ENCODE measurements at regions not wholly inside any gene's neighbourhood (a gene's known extent, or its start where the extent isn't known, plus 50 kb on each side); places are given as distances from the start of the nearest gene placed in this dataset.
"Not testable (repeated sequence)": the region's sequence is repeated elsewhere in the genome, so short reads cannot be mapped to it uniquely, and the experiment has no call there.

DNA sequence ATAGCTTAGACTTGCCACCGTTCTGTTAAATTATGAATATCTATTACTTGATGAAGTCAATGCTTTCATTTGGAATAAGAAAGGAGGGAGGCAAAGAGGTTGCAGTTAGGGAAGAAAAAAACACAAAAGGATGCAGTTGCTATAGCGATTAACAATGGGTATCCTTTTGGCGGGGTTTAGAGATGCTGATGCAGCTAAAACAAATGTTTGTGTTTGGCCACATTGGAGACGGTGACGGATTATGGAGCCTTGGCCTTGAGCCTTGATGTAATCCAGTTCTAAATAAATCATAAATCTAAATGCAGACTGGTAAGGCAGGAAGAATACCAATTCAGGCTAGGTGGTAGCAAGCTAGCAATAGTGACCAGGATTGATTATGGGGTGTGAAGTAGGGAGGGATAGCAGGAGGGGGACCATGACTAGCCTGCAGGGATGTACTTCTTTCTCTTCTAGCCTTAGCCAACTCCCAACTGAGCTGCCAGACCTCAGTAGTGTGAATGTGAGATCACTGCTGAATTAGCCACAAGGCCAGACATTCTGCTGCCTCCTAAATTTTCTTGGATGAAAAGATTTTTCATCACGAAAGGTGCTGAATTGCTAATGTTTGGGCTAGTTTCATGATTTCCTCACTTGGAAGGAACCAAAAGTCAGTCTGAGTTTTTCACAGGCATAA is 160.3 kb downstream of the TLR4 start:
- no peak for FAIRE-seq

DNA sequence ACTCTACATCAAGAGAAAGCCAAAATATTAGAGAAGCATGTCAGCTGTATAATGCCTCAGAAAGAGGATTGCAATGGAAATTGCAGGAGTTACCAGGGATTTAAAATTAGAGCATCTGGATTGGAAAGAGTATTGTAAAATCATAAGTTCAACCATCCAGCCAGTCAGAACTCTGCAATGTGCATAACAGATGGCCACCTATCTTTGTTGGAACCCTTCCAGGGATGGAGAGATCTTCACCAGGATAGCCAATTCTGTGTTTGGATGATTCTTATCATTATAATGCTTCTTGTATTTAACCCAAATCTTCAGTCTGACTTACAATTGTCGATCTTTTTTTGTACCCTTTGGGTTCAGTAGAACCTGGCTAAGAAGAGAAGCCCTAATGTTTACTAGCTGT is 164.4 kb downstream of the TLR4 start:
- FAIRE-seq = no peak

DNA sequence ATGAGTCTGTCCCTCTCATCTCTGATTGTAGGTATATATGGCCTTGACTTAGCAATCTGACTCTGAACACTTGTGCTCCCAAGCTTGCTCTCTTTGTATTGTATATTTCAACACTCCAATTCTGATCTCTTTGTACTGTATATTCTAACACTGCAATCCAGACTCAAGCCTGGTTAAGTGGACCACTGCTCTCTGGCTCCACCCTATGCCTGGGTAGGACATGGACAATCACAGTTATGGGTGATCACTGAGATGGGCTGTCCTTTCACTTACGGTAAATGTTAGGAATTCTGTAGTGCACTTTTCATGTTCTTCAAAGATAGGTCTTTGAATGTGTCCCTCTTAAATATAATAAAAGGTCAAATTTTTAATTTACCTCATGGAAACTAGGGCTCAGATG is 165.1 kb downstream of the TLR4 start:
- FAIRE-seq = no peak

GRCh38 chr9:117869712-117870111 is 165.5 kb downstream of the TLR4 start:
- FAIRE-seq = no peak

GRCh38 chr9:117873664-117874063 is 169.5 kb downstream of the TLR4 start:
- FAIRE-seq = no peak

DNA sequence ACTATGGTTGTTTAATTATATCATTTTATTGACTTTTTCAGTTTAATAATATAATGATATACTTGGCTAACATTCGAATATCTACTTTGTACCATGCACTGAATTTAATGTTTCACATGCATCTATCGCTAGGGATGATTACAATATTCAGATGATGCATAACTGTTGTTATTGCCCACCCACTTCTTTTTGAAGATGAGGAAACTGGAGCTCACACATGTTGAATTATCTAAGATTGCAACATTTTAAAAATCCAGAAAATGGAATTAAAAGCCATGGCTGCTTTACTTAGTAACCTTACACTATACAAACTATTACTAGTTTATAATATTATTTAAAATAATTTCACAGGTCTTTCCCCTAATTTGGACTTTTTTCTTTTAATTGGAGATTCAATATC is 171.7 kb downstream of the TLR4 start:
- no peak for FAIRE-seq

GRCh38 chr9:117882171-117882570 is 178.0 kb downstream of the TLR4 start:
- FAIRE-seq = no peak

DNA sequence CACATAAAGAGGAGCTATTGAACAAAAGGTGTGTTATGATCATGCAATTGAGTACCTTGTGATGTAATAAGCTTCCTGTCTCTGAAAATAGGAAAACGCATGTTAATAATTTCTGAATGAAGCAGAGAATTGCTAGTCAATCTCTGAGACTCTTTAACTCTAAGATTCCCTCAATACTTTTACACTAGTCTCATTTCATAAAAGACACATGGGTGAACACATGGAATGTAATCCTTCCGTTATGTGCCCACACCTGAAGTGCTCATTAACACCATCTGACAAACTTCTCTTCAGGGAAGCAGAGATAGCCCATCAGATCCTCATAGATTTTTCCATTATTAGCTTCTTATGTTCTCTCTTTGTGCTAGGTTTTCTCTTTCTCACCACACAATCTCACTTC is 182.4 kb downstream of the TLR4 start:
- no peak for FAIRE-seq

DNA sequence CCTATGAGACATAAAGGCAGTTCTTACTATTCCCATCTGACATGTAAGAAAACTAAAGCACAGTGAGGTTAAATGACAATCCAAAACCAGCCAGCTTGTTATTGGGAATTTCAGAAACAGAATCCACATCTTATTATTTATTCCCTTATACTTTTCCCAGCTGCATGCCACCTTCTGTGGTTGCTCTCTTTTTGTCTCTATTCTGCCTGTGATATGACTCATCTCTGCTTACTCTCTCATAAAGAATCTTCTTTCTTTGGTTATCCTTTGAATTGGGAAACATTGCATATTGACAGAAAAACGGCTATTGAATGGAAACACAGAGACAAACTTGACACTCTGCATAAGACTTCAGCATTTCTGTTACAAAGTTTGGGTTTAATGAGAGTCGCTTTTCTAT is 183.2 kb downstream of the TLR4 start:
- no peak for FAIRE-seq

- no peak for FAIRE-seq
Observed at GRCh38 chr9:117887941-117888340, 183.7 kb downstream of the TLR4 start.

DNA sequence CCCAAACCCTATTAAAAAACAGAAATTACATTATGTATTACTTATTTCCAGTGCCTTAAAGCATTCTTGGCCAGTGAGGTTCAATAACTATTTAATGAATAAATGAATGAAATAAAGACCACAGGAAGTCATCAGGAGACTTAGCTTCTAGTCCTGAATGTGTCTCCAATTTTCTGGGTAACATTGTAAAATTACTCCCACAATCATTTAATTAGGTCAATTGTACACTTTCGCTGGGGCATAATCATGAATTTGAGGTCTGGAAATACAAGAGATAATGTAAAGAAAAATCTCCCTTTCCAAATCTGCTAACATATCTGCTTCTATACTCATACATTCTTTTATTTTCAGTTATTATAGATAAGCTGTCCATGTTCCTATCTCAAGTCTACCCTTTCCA is 199.2 kb downstream of the TLR4 start:
- no peak for FAIRE-seq

DNA sequence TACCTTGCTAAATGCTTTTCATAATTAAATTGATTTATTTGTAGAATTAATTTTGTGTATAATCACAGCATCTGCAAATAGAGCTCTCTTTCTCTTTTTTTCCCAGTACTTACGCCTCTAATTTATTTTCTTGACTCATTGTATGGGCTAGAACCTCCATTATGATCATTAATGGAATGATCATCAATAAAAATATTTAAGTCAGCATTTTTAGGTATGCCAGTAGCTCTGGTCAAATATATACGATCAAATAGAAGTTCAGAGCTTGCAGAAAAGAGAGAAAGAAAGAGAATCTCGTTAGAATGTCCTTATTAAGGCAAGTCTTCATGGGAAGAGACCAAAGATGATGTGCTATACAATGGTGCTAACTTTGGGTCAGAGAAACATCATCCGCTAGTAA is 202.6 kb downstream of the TLR4 start:
- no peak for FAIRE-seq

DNA sequence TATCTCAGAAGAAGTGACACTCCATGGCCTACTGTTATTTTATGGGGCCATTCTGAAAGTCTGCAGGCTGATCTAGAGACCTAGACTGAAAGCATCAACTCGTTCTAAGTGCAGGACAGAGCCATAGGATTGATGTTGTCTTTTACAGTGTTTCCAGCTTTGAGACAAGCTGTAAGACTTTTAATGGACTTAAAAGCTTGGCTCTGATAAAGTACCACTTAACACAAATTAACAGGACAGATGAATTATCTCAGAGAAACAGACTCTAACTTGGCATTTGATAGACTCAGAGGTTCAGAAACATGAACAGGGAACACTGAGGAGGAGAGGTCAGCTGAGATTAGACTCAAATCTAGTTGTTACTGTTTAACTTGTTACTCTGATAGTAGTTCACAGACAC is 203.2 kb downstream of the TLR4 start:
- FAIRE-seq = no peak

DNA sequence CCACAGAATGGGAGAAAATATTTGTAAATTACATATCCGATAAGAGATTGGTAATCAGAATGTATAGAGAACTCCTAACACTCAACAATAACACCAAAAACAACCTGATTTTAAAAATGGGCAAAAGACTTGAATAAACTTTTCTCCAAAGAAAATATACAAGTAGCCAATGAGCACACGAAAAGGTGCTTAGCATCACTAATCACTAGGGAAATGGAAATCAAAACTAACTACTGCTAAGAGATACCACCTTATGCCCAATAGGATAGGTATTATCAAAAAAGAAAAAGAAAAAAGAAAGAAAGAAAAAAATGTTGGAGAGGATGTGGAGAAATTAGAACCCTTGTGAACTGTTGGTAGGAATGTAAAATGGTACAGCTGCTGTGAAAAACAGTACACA is 212.1 kb downstream of the TLR4 start:
- no peak for FAIRE-seq

DNA sequence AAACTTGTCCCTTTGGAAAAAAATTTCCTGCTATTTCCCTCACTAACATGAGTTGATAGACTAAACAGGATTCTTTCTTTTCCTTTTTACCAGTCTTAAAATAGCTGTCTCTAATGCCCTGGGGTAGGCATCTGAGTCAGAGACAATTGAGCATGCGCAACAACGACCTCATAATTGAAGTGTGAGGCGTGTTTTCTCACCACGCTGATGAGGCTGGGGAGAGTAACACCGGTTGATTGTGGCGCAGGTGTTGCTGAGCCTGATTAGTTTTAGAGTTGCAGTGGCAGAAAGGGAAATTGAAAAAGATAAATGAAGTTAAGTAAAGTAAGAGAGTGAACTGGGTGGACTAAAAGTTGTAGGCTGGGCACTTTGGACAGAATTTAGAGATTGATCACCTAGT is 213.7 kb downstream of the TLR4 start:
- no peak for FAIRE-seq

GRCh38 chr9:117919538-117919937 is 215.3 kb downstream of the TLR4 start:
- no peak for FAIRE-seq

DNA sequence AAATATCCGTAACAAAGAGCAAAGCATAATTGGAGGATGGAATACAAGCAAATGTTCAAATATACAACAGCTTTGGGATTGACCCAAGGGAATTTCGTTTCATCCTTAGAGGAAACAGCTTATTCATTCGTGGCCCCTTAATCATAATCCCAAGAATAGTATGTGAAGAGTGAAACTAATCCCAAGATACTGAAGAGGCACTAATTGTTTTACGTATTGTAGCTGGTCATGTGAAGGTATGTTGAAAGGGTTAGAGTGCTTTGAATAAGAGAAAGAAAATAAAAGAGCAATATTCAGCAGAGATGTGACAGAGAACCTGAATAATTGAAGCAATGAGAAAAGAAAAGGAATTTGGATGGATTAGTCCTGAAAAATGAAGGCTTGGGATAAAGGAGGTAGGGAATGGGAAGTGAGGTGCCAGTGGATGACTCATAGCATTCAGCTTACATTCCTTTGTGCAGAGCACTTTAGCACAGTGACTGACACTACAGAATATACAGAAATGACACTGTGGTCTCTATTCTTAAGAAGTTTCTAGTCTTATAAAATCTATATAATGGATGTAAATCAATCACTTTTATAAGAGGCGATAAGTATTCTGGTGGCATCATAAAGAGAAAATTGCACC is 221.9 kb downstream of the TLR4 start:
- no peak for FAIRE-seq

GRCh38 chr9:117927354-117927753 is 223.2 kb downstream of the TLR4 start:
- no peak for FAIRE-seq

DNA sequence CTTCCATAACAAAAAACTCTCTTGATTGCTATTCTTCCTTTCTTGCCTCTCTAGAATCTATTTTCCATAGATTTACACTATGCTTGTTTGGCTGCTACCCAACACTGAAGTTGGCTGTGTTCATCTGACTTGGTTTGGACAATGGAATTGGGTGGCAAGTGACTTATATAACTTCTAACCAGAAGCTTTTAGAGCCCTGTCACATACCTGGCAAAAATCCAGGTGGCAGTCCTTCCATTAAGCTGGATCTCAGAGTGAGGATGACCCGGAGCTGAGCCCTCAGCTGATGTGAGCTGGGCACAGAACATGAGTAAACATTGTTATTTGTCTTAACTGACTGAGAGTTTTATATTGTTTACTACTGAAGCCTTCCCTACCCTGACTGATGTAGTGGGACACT is 225.7 kb downstream of the TLR4 start:
- FAIRE-seq = no peak

- FAIRE-seq = no peak
Observed at GRCh38 chr9:117932585-117932984, 228.4 kb downstream of the TLR4 start.

DNA sequence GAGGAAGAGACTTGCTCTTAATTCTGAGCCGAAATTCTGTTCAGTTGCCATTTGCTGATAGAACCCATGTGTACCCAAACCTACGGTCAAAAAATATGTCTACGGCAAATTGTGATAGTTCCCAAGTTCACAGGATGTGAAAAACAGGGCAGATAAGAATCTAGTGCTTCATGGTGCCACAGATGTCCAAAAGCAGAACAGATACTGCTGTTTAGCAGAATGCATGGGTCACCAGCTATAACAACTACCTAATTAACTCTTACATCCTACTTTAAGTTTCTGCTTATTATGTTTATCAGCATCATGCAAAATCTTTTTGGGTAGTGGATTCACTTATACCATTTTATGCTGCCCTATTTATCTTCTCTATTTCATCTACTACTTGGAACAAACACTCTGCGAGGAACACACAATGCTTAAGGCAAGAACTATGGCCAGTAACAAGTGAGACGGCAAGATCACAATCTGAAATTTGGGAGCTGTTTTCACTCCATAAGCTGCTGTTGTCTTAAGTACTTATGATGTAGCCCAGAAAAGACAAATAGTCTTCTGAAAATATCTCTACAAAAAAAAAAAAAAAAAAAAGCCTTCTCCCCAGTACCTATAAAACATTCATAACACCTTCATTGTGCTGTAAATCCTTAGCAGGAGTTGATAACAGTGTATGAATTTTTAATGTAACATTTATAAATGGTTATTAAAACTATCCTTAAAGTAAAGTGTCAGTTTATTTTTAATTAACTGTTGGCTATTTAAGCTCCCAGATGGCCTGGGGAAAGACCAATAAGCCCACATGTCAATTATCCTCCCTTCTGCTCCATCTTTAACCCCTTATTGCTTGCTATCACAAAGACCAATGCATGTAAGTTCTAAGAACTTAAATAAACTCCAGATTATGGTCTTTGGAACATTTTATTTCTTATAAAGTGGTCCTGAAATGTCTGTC is 232.3 kb downstream of the TLR4 start:
- no peak for FAIRE-seq

DNA sequence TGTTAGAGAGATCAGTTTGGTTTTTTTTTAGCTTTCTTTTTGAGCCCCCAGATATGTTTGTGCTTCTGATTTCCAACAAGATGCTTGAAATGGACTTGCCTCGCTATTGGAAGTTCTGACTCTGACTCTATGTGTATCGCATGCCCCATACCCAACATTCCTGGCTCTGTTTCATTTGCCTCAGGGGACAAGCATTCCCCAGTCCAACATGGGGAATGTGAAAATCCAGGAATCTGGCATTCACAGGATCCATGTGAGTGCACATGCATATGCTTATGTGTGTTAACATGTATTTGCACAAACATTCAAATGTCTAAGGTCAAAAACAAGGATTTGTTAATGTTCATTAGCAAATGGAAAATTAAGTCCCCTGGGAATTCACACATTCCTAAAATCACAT is 233.9 kb downstream of the TLR4 start:
- FAIRE-seq = no peak

- FAIRE-seq = no peak
Observed at GRCh38 chr9:117938896-117939295, 234.7 kb downstream of the TLR4 start.

- FAIRE-seq = not testable (repeated sequence)
Observed at GRCh38 chr9:117944750-117945149, 240.5 kb downstream of the TLR4 start.
